IMR-90 (cell line): ENCODE measurements at regions not wholly inside any gene's neighbourhood (a gene's known extent, or its start where the extent isn't known, plus 50 kb on each side); places are given as distances from the start of the nearest gene placed in this dataset.

Experiments
- ATAC-seq: fragments of 200-7000 bp; cut with Tn5 transposase; 2 replicates; pipeline ENCODE4 v1.9.1; 2020; ENCODE audit warnings: low read depth, mild to moderate bottlenecking, moderate library complexity
- BruUV-seq: library from RNA; stranded (reverse); fragments of 400-500 nt; replicated peaks from 2 replicates; lab custom pipeline; 2021; lab: Mats Ljungman, UMichigan
- CTCF ChIA-PET: fragments of 300-600 bp; formaldehyde crosslinking; extraction: SDS; loops from one replicate; lab custom pipeline; 2021; ENCODE audit warnings: antibody characterized with exemption; lab: Yijun Ruan, JAX
- POLR2A ChIA-PET: fragments of 300-600 bp; sonication (Branson Sonifier 250); formaldehyde crosslinking; loops from one replicate; lab custom pipeline; 2022; ENCODE audit warnings: antibody characterized with exemption; ENCODE audit not compliant: unreplicated experiment; lab: Charles Lee
- DNase-seq: peaks from one replicate; pipeline ENCODE4 v3.0.0; 2013
- H2AFZ ChIP-seq: replicated peaks from 2 replicates; pipeline ENCODE3; 2013; ENCODE audit warnings: low read length, mild to moderate bottlenecking; ENCODE audit not compliant: poor library complexity
- H2AK5ac ChIP-seq: 2 replicates; pipeline ENCODE4 v1.6.1; 2013; ENCODE audit warnings: low read depth, low read length, inconsistent platforms
- H2AK9ac ChIP-seq: replicated peaks from 2 replicates; pipeline ENCODE3; 2013; ENCODE audit warnings: mild to moderate bottlenecking, low read depth, low read length, moderate library complexity; ENCODE audit not compliant: poor library complexity
- H2BK120ac ChIP-seq: 2 replicates; pipeline ENCODE4 v1.6.1; 2013; ENCODE audit warnings: low read depth, low read length, inconsistent platforms
- H2BK15ac ChIP-seq: 3 replicates; pipeline ENCODE4 v1.6.1; 2013; ENCODE audit warnings: low read depth, low read length, inconsistent platforms
- H2BK20ac ChIP-seq: 2 replicates; pipeline ENCODE4 v1.6.1; 2013; ENCODE audit warnings: low read depth, mild to moderate bottlenecking, inconsistent platforms, low read length, moderate library complexity
- H2BK5ac ChIP-seq: 2 replicates; pipeline ENCODE4 v1.6.1; 2013; ENCODE audit warnings: mild to moderate bottlenecking, low read depth, low read length, inconsistent platforms; ENCODE audit not compliant: poor library complexity, severe bottlenecking
- H3K14ac ChIP-seq: replicated peaks from 2 replicates; pipeline ENCODE4 v1.6.1; 2013; ENCODE audit warnings: low read depth, low read length, inconsistent platforms
- H3K18ac ChIP-seq: 2 replicates; pipeline ENCODE4 v1.6.1; 2013; ENCODE audit warnings: low read depth, low read length, control low read depth
- H3K23ac ChIP-seq: 2 replicates; pipeline ENCODE4 v1.6.1; 2013; ENCODE audit warnings: low read depth, low read length, inconsistent platforms
- H3K27ac ChIP-seq: 2 replicates; pipeline ENCODE4 v1.5.1; 2013; ENCODE audit warnings: mild to moderate bottlenecking, control low read depth, low read length; ENCODE audit not compliant: insufficient read depth
- H3K27me3 ChIP-seq: 2 replicates; pipeline ENCODE4 v1.6.1; 2013; ENCODE audit warnings: low read length; ENCODE audit not compliant: control insufficient read depth, insufficient read depth
- H3K36me3 ChIP-seq: 2 replicates; pipeline ENCODE4 v1.6.1; 2013; ENCODE audit warnings: low read length, mixed read lengths; ENCODE audit not compliant: control insufficient read depth, insufficient read depth
- H3K4ac ChIP-seq: 2 replicates; pipeline ENCODE4 v1.6.1; 2013; ENCODE audit warnings: low read depth, low read length, inconsistent platforms
- H3K4me1 ChIP-seq: 2 replicates; pipeline ENCODE4 v1.6.1; 2013; ENCODE audit warnings: low read length, mixed read lengths; ENCODE audit not compliant: control insufficient read depth, insufficient read depth
- H3K4me2 ChIP-seq: 2 replicates; pipeline ENCODE4 v1.6.1; 2013; ENCODE audit warnings: low read depth, mild to moderate bottlenecking, control low read depth, low read length, moderate library complexity
- H3K4me3 ChIP-seq: 2 replicates; pipeline ENCODE4 v1.5.1; 2013; ENCODE audit warnings: low read depth, mild to moderate bottlenecking, control low read depth, low read length, moderate library complexity; ENCODE audit not compliant: insufficient read depth
- H3K56ac ChIP-seq: 2 replicates; pipeline ENCODE4 v1.6.1; 2013; ENCODE audit warnings: low read length, inconsistent platforms; ENCODE audit not compliant: insufficient read depth; ENCODE audit errors: extremely low read depth
- H3K79me1 ChIP-seq, 2 experiments: 2 replicates each; pipeline ENCODE4 v1.6.1; 2013; ENCODE audit warnings: low read length in 2 of 2, inconsistent platforms in 1 of 2, low read depth in 1 of 2
- H3K9ac ChIP-seq: 2 replicates; pipeline ENCODE4 v1.6.1; 2013; ENCODE audit warnings: low read depth, low read length, control low read depth
- H3K9me1 ChIP-seq: 2 replicates; pipeline ENCODE4 v1.6.1; 2013; ENCODE audit warnings: low read length, inconsistent platforms; ENCODE audit not compliant: insufficient read depth
- H3K9me3 ChIP-seq: 2 replicates; pipeline ENCODE4 v1.6.1; 2013; ENCODE audit warnings: low read length; ENCODE audit not compliant: control insufficient read depth, insufficient read depth
- H4K20me1 ChIP-seq: 2 replicates; pipeline ENCODE4 v1.6.1; 2013; ENCODE audit warnings: low read length, inconsistent platforms; ENCODE audit not compliant: insufficient read depth
- H4K5ac ChIP-seq: 2 replicates; pipeline ENCODE4 v1.6.1; 2013; ENCODE audit warnings: mild to moderate bottlenecking, low read depth, low read length, control low read depth
- H4K8ac ChIP-seq, 2 experiments: 2 replicates each; pipeline ENCODE4 v1.6.1; 2013; ENCODE audit warnings: low read depth in 2 of 2, low read length in 2 of 2, control low read depth in 1 of 2, inconsistent platforms in 1 of 2
- H4K91ac ChIP-seq: 2 replicates; pipeline ENCODE4 v1.6.1; 2013; ENCODE audit warnings: low read depth, low read length, inconsistent platforms; ENCODE audit not compliant: insufficient read depth
- BHLHE40 ChIP-seq: fragments of 150-350 bp; IDR thresholded peaks from 2 replicates; pipeline ENCODE4 v1.6.1; 2016; ENCODE audit warnings: mild to moderate bottlenecking, low read depth, low read length
- CEBPB ChIP-seq: IDR thresholded peaks from 2 replicates; pipeline ENCODE4 v1.6.1; 2012; ENCODE audit warnings: low read depth, low read length, improper control_type of control experiment
- CHD1 ChIP-seq: IDR thresholded peaks from 2 replicates; pipeline ENCODE4 v1.6.1; 2012; ENCODE audit warnings: low read depth, low read length, improper control_type of control experiment
- ELK1 ChIP-seq: fragments of 150-350 bp; IDR thresholded peaks from 2 replicates; pipeline ENCODE4 v1.6.1; 2016; ENCODE audit warnings: low read depth, mild to moderate bottlenecking, low read length, moderate library complexity, borderline replicate concordance
- FOS ChIP-seq: fragments of 150-350 bp; IDR thresholded peaks from 2 replicates; pipeline ENCODE4 v1.6.1; 2016; ENCODE audit warnings: low read depth, low read length
- MAFK ChIP-seq: IDR thresholded peaks from 2 replicates; pipeline ENCODE4 v1.6.1; 2012; ENCODE audit warnings: low read depth, low read length, improper control_type of control experiment
- MAZ ChIP-seq: IDR thresholded peaks from 2 replicates; pipeline ENCODE4 v1.6.1; 2012; ENCODE audit warnings: low read depth, mild to moderate bottlenecking, low read length, improper control_type of control experiment, moderate library complexity, borderline replicate concordance
- MXI1 ChIP-seq: IDR thresholded peaks from 2 replicates; pipeline ENCODE4 v1.6.1; 2012; ENCODE audit warnings: low read depth, mild to moderate bottlenecking, low read length, moderate library complexity, borderline replicate concordance
- NFE2L2 ChIP-seq: fragments of 150-350 bp; IDR thresholded peaks from 2 replicates; pipeline ENCODE4 v1.6.1; 2016; ENCODE audit warnings: low read depth, mild to moderate bottlenecking, low read length
- POLR2A ChIP-seq: IDR thresholded peaks from 2 replicates; pipeline ENCODE4 v1.6.1; 2012; ENCODE audit warnings: mild to moderate bottlenecking, low read depth, low read length
- RAD21 ChIP-seq: IDR thresholded peaks from 2 replicates; pipeline ENCODE4 v1.6.1; 2012; ENCODE audit warnings: low read length, improper control_type of control experiment
- RFX5 ChIP-seq: IDR thresholded peaks from 2 replicates; pipeline ENCODE4 v1.8.0; 2012; ENCODE audit warnings: low read depth, mild to moderate bottlenecking, low read length, moderate library complexity
- SMC3 ChIP-seq: fragments of 150-350 bp; IDR thresholded peaks from 2 replicates; pipeline ENCODE4 v1.6.1; 2016; ENCODE audit warnings: low read depth, mild to moderate bottlenecking, antibody characterized with exemption, low read length, moderate library complexity
- USF2 ChIP-seq: fragments of 150-350 bp; IDR thresholded peaks from 2 replicates; pipeline ENCODE4 v1.6.1; 2017; ENCODE audit warnings: mild to moderate bottlenecking, antibody characterized with exemption, low read length, low read depth
- WGBS, 2 experiments: methylation state at CpG; one replicate each; pipeline versions ENCODE4 v1.1.5 to v1.1.7; 2013; ENCODE audit warnings: missing lambda C conversion rate in 2 of 2; ENCODE audit not compliant: insufficient read length in 1 of 2; ENCODE audit errors: extremely low coverage in 2 of 2; 5-methylcytosine and 5-hydroxymethylcytosine counted together
- dilution Hi-C: fragments of 300-500 bp; cut with HindIII; formaldehyde crosslinking; loops from one replicate; pipeline ENCODE4 v1.14.3; 2018; ENCODE audit warnings: low sequenced_read_pairs; ENCODE audit not compliant: unreplicated experiment
- in situ Hi-C: fragments of 300-500 bp; cut with MboI; formaldehyde crosslinking; loops from 3 replicates; pipeline ENCODE4 v1.14.3; 2019; ENCODE audit warnings: low sequenced_read_pairs, inconsistent platforms, mixed read lengths
- intact Hi-C: fragments of 100-400 bp; cut with micrococcal nuclease; formaldehyde crosslinking; loops from 2 replicates; pipeline ENCODE4 v1.10.0; 2022

GRCh38 chr6:4258733-4259132, 123.4 kb upstream of the ECI2 start:
- DNase-seq, result no peak
- Histone ChIP-seq H4K5ac (no peak overlapping the region), H3K14ac (no peak overlapping the region), H3K9me1 (peaks cover 7% of the 10 kb centered on the region), H2AFZ (no peak overlapping the region), H3K56ac (no peak overlapping the region), H2AK9ac (no peak overlapping the region), H2BK5ac (no peak overlapping the region), H3K79me1 (no peaks in the 10 kb centered on the region), H2BK15ac (no peak overlapping the region), H3K4me2 (no peak overlapping the region), H3K36me3 (no peaks in the 10 kb centered on the region), H3K23ac (no peak overlapping the region), H4K8ac (no peak overlapping the region), H3K18ac (no peak overlapping the region), H3K4ac (no peak overlapping the region), H3K27ac (no peak overlapping the region), H4K91ac (no peak overlapping the region), H2AK5ac (no peak overlapping the region), H3K4me1 (peaks cover 5% of the 10 kb centered on the region), H2BK20ac (no peak overlapping the region), H3K4me3 (no peak overlapping the region), H2BK120ac (no peak overlapping the region), H3K27me3 (no peaks in the 10 kb centered on the region), H3K9me3 (no peaks in the 10 kb centered on the region), H4K20me1 (no peaks in the 10 kb centered on the region), H3K9ac (no peak overlapping the region)
- WGBS, 2 experiments, result 75% methylated on average over 4 of the region's 5 CpGs; no CpG with 5 or more reads in 1 of the 2 experiments
- ATAC-seq, result no peak
- ChIA-PET CTCF (no interaction called here), POLR2A (no interaction called here)
- no TSS peak for BruUV-seq
- dilution Hi-C loops, result no loop called here
- TF ChIP-seq SMC3 (no peak), POLR2A (no peak), NFE2L2 (no peak), RFX5 (no peak), CHD1 (no peak), RAD21 (no peak), MAFK (no peak), MXI1 (no peak), ELK1 (no peak), CEBPB (no peak), MAZ (no peak), USF2 (no peak), FOS (no peak), BHLHE40 (no peak)
- in situ Hi-C loops, result no loop called here
- intact Hi-C loops, result no loop called here
